HG03135 (cell line): ENCODE measurements at regions not wholly inside any gene's neighbourhood (a gene's known extent, or its start where the extent isn't known, plus 50 kb on each side); places are given as distances from the start of the nearest gene placed in this dataset.
"Not testable (repeated sequence)": the region's sequence is repeated elsewhere in the genome, so short reads cannot be mapped to it uniquely, and the experiment has no call there.

Experiments
- ATAC-seq: cut with Tn5 transposase; IDR thresholded peaks from one replicate; pipeline ENCODE4 v1.9.1; 2021; ENCODE audit warnings: mild to moderate bottlenecking, moderate library complexity; ENCODE audit not compliant: unreplicated experiment

DNA sequence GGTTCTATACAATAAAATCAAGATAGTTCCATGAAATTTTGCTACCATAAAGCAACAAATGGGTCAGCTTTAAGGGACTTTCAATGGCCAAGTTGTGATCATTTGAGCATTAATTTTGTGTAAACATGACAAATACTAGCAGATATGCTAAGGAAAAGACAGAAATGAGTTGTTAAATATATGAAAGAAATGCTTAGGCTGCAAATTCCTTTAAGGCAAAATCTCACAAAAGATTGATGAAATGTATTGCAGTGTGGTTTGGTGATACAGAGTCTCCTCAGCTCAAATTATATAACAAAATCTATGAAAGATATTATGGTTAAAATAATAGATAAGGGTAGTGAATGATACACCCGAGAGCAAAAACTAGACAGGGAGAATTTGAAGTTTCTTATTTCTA is 377.2 kb downstream of the RAP2B start:
- ATAC-seq = no peak

DNA sequence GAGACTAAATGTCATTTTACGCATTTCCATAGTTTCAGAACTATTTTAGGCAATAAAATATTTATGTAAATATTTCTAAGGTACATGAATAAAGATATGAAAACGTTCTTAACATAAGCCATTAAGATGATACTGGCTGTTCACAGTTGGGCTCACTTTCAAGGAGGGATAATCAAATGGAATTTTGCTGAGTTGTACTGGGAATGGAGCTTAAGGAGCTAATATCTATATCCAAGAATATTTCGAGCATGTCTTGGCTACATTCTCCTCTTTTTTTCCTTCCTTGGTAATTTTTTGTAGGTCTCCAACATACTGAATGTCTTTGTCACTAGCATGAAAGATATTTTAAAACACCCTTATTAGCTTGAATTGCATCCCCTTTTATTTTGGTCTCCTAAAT is 383.4 kb downstream of the RAP2B start:
- ATAC-seq = no peak

DNA sequence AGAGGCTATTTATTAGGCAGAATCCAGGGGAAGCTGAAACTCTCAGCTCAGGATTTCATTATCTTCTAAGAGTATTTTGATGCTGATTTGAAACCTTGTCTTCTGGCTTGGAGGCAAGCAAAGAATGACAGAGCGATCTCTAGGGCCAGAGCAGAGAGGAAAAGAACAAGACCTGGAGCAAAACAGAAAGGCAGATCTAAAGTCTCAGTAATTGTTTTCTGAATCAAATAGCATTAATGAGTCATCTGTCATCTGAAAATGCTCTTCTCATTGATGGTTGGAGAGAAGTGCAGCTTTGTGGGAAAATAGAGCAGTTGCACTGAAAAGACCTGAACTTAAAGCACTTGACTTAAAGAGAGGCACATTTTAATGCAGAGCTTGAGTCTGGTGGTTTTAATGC is 385.9 kb downstream of the RAP2B start:
- ATAC-seq = no peak

DNA sequence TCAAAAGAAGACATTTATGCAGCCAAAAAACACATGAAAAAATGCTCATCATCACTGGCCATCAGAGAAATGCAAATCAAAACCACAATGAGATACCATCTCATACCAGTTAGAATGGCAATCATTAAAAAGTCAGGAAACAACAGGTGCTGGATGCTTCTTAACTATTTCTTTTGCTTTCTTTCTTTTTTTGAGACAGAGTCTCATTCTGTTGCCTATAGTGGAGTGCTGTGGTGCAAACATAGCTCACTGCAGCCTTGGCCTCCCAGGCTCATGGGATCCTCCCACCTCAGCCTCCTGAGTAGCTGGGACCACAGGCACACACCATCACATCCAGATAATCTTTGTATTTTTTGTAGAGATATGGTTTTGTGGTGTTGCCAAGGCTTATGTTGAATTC is 387.7 kb downstream of the RAP2B start:
- ATAC-seq = not testable (repeated sequence)

DNA sequence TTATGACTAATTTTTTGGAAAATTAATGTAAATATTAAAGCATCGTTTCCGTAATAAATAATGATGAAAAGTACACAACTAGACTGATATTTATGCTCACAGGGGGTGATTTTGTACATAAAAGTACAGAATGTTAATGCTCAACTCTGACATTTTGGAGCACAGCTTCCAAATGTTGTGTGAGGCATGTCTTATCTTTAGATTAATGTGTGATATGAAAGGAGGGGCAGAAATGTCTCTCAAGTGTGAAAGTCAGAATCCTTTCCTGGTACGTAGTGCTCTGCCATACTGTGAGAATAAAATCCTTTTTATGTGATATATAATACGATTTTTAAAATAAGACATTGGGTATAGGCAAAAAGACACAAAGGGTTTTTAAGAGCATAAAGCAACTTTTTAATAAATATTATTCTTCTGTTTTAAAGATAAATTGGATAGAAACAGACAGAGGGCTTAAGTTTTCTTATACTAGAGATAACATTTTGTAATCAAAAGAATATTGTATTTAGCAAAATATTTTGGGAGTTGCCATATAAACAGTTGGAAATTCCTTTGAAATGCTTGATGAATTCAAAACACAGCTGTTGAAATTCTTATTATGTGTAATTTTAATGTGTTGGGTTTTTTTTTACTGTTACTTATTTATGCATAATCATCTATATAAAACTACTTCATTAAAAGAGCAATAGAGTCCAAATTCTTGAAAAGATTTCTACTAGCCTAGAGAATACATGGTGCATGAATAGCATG is 389.7 kb downstream of the RAP2B start:
- no peak for ATAC-seq

DNA sequence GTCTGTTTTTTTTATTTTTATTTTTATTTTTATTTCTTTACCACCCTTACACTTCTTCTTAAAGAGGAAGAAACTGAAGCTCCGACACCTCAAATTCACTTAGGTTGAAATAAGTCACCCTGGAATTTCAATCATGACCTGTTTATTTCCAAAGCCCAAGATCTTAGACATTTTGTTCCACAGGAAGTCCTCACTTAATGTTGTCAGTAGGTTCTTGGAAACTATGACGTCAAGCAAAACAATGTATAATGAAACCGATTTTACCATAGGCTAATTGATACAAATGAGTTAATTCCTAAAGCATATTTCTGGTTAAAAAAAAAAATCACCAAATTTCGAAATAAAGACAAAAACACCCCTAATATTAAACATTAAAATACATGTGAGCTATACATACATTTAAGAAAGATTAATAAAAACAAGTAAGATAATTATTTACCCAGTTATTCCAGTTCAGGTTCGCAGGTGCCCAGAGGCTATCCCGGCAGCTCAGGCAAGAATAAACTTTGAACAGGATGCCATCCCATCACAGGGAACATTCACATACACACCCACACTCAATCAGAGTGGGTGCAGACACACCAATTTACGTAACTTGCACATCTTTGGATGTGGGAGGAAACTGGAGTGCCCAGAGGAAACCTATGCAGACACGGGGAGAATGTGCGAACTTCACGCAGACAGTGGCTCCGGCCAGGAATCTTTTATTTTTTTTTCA is 391.0 kb downstream of the RAP2B start:
- no peak for ATAC-seq

DNA sequence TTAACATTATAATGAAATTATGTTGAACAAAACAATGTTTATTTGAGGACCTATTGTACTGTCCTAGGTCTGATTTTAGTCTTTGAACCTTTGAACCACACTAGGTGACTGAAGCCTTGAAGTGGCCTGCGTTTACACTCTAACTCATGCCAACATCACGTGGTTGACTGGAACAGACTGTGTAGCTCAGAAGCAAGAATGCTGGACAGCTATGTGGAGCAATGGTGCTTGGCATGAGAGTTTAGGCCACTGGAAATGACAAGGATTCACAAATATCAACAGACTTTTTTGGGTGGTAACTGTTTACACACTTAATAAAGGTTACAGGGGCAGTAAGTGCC is 391.5 kb downstream of the RAP2B start:
- ATAC-seq = no peak

DNA sequence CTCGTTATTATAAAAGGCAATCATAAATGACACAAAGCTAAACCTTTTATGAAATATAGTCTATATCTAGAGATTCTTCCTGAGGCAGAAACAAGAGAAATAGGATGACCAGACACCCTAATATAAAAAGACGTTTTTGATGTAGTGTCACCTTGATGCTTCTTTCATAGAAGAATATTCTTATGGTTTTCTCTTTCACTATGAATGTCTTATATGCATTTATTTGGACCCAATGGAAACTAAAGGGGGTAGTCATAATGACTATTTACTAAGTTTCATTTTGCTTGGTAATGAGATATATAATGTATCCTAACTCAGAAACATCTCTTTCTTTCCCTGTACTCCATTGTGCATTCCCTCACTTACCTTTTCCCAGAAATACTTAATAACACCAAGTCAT is 393.9 kb downstream of the RAP2B start:
- ATAC-seq = no peak

DNA sequence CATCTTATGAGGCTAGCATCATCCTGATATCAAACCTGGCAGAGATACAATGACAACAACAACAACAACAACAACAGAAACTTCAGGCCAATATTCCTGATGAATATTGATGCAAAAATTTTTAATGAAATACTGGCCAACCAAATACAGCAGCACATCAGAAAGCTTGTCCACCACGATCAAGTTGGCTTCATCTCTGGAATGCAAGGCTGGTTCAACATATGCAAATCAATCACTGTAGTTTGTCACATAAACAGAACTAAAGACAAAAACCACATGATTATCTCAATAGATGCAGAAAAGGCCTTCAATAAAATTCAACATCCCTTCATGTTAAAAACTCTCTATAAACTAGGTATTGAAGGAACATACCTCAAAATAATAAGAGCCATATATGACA is 397.3 kb downstream of the RAP2B start:
- ATAC-seq = not testable (repeated sequence)

DNA sequence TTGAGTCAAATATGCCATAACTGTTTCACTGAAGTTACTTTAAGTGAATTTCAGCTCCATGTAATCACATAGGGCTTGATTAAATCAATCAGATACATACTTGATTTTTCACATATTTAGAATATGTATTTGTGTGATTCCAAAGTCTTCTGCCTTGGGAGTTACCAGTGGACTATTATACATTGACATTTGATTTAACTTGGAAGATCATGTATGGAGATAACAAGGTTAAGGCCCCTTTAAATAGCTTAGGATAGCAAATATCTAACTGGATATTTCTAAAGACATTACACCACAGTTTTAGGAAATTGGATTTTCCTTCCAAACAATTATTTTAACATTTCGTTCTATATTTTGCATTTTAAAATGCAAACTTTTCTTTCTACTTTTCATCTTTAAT is 405.0 kb downstream of the RAP2B start:
- ATAC-seq = no peak

DNA sequence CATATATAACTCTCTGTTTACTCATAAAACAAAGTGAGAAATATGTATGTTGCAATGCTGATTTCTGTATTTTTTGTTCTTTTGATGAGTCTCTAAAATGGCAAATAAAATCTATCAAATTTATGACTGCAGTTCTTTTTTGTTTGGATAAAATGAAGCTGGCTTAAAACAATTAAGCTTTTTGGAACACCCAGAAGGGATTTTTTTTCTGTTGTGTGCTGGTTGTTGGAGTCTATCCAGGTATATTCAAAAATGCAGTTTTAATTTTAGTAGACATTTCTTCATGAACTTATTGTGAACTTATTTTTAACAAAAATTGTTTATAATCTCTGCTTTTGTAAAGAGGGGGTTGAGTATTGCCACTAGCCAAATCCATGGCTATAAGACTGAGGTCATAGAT is 405.5 kb downstream of the RAP2B start:
- no peak for ATAC-seq

DNA sequence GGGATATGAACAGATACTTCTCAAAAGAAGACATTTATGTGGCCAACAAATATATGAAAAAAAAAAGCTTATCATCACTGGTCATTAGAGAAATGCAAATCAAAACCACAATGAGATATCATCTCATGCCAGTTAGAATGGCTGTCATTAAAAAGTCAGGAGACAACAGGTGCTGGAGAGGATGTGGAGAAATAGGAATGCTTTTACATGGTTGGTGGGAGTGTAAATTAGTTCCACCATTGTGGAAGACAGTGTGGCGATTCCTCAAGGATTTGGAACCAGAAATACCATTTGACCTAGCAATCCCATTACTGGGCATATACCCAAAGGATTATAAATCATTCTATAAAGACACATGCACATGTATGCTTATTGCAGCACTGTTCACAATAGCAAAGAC is 408.5 kb downstream of the RAP2B start:
- ATAC-seq = not testable (repeated sequence)

DNA sequence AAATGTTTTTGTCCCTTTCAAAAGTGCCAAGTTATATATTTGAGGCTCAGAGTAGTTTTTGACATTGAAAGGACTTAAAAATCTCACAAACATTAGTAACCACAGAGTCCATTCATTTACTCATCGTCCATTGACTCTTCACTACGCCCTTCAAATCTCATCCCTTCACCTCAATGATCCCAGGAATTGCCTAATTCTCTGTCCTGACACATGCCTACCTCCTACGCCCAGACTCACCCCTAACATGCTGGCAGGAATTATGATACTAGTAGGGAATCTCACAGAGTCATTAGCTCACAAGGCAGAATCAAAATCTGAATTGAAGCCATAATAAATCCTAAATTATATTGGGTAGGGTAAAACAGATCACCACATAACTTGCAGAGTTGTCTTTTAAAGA is 410.1 kb downstream of the RAP2B start:
- no peak for ATAC-seq

DNA sequence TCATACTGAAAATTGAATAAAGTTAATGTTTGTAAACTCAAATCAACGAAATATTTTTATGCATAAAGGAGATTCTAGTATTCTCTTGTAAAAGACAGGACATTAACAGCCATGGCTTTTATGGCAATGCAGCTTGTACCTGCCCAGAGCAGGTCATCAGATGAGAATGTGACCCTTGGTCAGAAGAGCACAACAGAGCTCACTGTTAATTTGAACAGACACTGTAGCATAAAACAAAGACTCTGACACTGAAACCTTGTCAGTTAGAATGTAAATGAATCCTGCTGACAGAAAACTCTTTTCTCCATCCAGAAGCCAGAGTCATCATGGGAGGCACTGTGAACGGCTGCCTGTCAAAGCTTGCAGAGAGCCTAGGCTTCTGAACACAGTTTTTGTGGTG is 410.6 kb downstream of the RAP2B start:
- ATAC-seq = no peak

DNA sequence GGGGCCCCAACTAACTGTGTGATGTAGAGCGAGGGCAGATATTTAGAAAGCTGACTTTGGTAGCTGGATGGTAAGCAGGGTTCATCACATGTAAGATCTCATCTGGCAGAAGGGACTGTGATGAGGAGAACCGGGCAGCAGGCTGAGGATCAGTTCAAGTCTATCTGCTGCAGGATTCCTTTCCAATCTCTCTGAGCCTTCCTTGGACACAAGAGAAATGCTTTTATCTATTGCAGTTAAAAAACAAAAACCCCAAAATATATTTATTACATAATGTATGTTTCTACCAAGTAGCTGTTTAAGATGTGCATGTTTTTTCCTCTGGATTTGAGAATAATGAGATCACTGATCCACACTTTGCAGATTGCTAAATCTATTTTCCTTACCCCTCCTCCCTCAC is 411.5 kb downstream of the RAP2B start:
- ATAC-seq = no peak

DNA sequence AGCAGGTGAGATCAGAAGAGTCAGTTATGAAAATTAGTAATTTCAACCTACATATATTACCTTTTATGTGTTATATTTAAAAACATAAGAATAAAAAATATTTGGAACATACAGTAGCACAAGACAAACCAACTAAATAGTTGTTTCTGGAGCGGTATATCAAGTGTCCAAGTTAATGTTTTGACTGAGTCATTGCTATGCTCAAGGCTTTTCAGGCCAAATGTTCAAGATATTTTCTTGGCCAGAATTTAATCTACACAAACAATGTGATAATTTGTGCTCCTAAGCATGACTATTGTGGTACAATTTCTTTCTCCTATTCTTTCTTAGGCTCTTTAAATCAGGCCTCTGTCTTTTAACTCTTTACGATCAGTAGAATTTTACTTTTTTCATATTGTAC is 412.4 kb downstream of the RAP2B start:
- no peak for ATAC-seq

DNA sequence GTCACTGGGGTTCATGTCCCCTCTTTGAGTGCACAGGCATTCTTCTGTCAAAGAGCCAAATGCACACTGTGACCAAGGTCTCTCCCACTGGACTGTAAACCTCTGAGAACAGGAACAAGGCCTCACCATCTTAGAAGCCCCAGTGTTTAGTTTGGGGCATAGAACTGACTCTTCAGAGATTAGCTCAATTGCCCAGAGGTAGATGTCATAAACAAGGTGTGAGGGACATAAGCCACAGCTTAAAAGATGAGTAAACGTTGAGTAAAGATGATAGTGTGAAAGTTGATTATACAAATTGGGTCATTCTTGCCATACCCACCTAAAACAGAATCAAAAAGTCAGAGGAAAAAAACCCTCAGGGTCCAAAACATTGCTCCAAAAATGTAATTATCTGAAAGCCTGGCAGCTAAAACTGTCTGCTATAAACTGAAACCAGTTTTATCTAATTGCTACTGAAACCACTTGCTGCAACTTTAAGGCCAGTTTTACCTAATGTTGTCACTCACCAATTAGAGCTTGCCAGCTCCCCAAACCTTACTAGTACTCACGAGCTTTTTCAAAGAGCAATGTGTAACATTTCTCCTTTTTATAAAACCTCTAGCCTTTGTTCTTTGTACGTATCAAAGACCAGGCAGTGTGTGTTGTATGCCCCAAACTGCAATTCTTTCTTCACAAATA is 415.2 kb downstream of the RAP2B start:
- ATAC-seq = no peak

DNA sequence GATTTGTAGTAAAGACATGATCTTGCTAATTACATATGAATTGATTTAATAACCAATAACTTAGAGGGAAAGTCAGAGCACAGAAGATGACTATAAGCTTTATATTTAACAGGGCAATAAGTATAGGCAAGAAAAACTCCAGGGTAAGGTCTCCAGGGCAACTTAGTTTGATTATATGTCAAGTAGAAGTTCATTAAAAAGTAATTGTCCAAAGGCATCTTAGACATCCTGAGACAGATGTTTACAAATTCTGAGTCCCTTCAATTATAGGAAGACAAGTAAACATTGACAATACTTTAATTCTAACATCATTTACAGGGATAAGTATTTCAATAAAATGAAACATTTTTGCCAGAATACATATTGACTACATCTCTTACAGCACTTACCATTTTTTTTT is 416.0 kb downstream of the RAP2B start:
- no peak for ATAC-seq

DNA sequence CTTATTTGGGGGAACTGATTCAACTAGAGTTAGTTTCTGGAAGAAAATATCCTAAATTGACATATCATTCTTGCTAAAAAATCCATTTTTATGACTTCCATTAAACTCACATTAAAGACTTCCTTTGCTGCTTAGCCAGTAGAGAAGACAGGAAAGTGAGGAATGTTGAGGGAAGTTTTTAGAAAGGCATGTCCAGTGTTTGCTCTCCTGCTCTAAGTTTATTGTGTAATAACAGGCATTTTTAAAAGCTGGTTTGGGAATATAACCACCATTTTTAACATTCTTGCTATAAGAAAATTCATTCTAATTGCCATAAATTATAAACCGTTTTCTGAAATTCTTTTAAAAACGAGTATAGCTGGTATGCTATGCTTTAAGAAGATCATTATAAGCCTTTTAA is 428.0 kb downstream of the RAP2B start:
- ATAC-seq = no peak

DNA sequence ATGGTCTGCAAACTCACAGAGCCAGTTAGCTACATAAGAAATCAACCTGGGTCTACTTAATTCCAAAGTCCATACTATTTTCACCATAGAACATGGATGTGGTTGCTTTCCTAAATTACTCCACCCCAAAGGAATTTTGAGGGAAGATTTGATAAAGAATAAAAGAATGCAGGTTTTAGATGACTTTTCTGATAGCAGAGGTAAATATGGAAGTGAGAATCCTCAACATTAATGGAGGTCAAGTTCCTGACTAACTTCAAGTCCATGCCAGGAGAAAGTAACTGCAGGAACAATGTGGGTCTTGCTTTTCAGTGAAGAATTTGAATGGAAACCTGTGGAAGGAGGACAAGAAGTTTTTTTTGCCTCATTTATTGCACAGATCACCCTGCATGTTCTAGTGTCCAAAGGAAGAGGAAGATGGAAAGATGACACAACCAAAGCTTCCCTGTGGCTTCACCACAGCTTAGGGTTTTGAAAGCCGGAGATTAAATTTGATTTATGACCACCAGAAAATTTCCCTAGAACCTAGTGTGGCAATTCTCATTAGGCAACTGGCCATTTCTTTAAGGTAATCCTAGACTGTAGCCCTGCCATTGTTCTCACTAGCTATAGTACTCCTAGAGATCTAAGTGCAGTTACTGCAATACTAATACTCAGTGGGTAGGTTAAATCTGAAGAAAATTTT is 429.7 kb downstream of the RAP2B start:
- no peak for ATAC-seq

DNA sequence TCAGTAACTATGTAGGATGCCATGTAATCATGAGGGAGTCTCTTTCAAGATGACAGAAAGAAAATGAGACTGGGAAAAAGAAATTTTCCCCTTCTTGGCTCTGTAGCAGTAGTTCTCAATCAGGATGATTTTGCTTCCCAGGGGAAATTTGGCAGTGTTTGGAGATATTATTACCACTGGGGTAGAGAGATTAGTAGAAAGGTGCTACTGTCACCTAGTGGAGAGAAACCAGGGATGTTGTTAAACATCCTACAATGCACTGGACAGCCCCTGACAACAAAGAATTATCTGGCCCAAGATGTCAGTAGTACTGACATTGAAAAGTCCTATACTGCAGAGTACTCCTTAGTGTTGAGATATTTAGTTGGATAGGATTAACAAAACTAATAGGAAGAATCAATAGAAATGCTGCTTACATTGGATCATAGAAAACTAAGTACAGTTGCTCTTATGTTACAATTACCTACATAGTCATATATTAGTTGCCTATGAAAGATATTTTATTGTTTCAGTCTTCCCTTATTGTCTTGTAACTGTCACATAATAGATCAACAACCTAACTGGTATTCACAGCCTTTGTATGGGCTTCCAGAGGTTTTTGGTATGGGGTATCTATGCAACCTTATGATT is 433.3 kb downstream of the RAP2B start:
- no peak for ATAC-seq
